H1 (cell line): ENCODE measurements at regions not wholly inside any gene's neighbourhood (a gene's known extent, or its start where the extent isn't known, plus 50 kb on each side); places are given as distances from the start of the nearest gene placed in this dataset.

Source experiments
- EGR1 ChIP-seq: IDR thresholded peaks from 2 replicates; pipeline ENCODE4 v1.6.1; 2011; ENCODE audit warnings: low read depth, low read length, borderline replicate concordance
- GTF2F1 ChIP-seq: IDR thresholded peaks from 2 replicates; pipeline ENCODE4 v1.6.1; 2012; ENCODE audit warnings: low read depth, low read length, improper control_type of control experiment, borderline replicate concordance
- POLR2A ChIP-seq, 2 experiments: IDR thresholded peaks; 1 replicate in 1 of 2; 2 replicates in 1 of 2; pipeline ENCODE4 v1.6.1; 2011; ENCODE audit warnings: low read depth in 2 of 2, low read length in 2 of 2, mild to moderate bottlenecking in 2 of 2; ENCODE audit errors: control extremely low read depth in 1 of 2
- SIN3A ChIP-seq, 2 experiments: IDR thresholded peaks in 1 of 2; conservative IDR thresholded peaks in 1 of 2; 2 replicates each; pipeline ENCODE4 v1.6.1; 2011 to 2012; ENCODE audit warnings: low read length in 2 of 2, improper control_type of control experiment in 1 of 2, low read depth in 1 of 2, mild to moderate bottlenecking in 1 of 2
- TAF1 ChIP-seq: IDR thresholded peaks from 2 replicates; pipeline ENCODE4 v1.6.1; 2011; ENCODE audit warnings: mild to moderate bottlenecking, low read depth, low read length
- TF ChIP-seq, protein P1 (sequence below), 3 experiments: IDR thresholded peaks; 1 replicate in 2 of 3; 2 replicates in 1 of 3; pipeline versions ENCODE4 v1.5.1 to v1.6.1; 2011; ENCODE audit warnings: low read length in 3 of 3, mild to moderate bottlenecking in 3 of 3, inconsistent platforms in 2 of 3, low read depth in 1 of 3, moderate library complexity in 1 of 3; ENCODE audit not compliant: insufficient read depth in 1 of 3; ENCODE audit errors: control extremely low read depth in 1 of 3
- TF ChIP-seq, protein P2 (sequence below): IDR thresholded peaks from 2 replicates; pipeline ENCODE4 v1.6.1; 2012; ENCODE audit warnings: inconsistent platforms

DNA sequence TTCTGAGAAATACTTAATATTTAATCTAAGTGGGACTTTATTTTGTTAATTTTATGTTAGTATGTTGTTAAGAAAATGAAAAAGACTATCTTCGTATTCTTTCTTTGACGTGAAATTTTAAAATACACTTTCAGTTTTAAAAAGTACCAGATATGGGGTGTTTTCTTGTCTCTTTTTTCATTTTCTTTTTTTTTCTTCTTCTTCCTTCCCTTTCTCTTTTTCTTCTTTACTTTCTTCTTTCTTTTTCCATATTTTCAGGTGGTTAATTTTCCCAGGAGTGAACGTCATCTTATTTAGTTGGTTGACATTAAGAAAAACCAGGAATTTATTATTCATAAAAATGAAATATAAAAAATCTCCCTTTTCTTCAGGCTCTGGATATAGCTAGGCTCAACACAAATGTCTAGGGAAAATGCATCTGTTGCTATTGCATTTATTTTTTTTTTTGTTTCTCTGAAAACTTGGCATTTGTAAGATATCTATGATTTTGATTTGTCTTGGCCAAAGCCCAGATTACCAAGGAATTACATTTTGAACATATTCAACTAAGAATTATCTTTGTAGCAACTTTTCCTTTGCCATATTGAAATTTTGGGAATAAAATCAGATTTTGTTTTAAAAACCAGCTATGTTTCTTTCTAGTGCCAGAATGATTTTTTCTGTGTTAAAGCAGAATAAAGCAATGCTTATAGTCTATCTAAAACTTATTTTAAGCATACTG is 241.3 kb upstream of the FOXP2 start:
- TF ChIP-seq SIN3A (conservative IDR thresholded peaks at IDR 0.05 in 1 of 2, IDR thresholded peaks at IDR 0.05 in 1 of 2; ENCODE audit: low read depth in 1 of 2, low read length in 2 of 2) (no peak), POLR2A (IDR thresholded peaks at IDR 0.05; ENCODE audit: control extremely low read depth in 1 of 2, low read depth in 2 of 2, low read length in 2 of 2) (no peak), TAF1 (no peak), GTF2F1 (no peak), EGR1 (no peak)
- TF ChIP-seq, protein P1, sequence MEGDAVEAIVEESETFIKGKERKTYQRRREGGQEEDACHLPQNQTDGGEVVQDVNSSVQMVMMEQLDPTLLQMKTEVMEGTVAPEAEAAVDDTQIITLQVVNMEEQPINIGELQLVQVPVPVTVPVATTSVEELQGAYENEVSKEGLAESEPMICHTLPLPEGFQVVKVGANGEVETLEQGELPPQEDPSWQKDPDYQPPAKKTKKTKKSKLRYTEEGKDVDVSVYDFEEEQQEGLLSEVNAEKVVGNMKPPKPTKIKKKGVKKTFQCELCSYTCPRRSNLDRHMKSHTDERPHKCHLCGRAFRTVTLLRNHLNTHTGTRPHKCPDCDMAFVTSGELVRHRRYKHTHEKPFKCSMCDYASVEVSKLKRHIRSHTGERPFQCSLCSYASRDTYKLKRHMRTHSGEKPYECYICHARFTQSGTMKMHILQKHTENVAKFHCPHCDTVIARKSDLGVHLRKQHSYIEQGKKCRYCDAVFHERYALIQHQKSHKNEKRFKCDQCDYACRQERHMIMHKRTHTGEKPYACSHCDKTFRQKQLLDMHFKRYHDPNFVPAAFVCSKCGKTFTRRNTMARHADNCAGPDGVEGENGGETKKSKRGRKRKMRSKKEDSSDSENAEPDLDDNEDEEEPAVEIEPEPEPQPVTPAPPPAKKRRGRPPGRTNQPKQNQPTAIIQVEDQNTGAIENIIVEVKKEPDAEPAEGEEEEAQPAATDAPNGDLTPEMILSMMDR (IDR thresholded peaks at IDR 0.05; ENCODE audit: control extremely low read depth in 1 of 3, insufficient read depth in 1 of 3, low read depth in 1 of 3, low read length in 3 of 3) = no peak
- TF ChIP-seq, protein P2, sequence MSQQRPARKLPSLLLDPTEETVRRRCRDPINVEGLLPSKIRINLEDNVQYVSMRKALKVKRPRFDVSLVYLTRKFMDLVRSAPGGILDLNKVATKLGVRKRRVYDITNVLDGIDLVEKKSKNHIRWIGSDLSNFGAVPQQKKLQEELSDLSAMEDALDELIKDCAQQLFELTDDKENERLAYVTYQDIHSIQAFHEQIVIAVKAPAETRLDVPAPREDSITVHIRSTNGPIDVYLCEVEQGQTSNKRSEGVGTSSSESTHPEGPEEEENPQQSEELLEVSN = no peak
